ENCODE measurements at regions not wholly inside any gene's neighbourhood (a gene's known extent, or its start where the extent isn't known, plus 50 kb on each side); places are given as distances from the start of the nearest gene placed in this dataset.

DNA sequence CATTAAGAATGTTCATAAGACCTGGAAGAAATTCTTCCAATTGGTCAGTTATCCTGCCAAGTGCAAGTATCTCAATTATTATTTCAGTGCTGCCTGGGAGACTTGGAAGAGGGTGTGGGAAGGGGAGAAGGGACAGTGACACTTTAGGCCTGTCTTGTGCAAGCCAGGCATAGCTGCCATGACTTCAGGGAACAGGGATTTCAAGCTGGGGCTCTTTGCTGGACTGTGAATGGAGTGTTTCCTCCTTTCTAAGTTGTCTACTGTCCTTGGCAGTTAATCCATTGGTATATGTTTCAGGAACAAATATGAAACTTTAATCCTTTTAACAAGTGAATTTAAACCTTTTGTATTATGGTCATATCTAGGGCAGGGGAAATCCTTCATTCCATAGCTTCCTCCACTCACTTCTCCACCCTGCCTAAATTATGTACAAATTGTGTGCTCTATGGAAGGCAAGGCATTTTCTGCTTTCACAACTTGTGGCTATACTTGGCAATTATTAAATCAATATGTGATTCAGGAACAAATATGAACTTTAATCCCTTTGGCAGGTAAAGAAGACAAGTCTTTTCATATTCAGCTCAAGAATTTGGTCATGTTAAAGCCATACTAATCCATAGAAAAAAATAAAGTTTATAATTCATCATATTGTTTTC, 72.7 kb upstream of the IL33 start:
- TF ChIP-seq, protein P1, sequence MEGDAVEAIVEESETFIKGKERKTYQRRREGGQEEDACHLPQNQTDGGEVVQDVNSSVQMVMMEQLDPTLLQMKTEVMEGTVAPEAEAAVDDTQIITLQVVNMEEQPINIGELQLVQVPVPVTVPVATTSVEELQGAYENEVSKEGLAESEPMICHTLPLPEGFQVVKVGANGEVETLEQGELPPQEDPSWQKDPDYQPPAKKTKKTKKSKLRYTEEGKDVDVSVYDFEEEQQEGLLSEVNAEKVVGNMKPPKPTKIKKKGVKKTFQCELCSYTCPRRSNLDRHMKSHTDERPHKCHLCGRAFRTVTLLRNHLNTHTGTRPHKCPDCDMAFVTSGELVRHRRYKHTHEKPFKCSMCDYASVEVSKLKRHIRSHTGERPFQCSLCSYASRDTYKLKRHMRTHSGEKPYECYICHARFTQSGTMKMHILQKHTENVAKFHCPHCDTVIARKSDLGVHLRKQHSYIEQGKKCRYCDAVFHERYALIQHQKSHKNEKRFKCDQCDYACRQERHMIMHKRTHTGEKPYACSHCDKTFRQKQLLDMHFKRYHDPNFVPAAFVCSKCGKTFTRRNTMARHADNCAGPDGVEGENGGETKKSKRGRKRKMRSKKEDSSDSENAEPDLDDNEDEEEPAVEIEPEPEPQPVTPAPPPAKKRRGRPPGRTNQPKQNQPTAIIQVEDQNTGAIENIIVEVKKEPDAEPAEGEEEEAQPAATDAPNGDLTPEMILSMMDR (conservative IDR thresholded peaks at IDR 0.05; ENCODE audit: low read depth in 2 of 2), result no peak
- no peak for TF ChIP-seq POLR2AphosphoS5 (IDR thresholded peaks at IDR 0.05; ENCODE audit: low read depth)
- TF ChIP-seq ZNF331 (CRISPR knock-in tag; IDR thresholded peaks at IDR 0.05; ENCODE audit: low read depth), result no peak
- TF ChIP-seq, protein P2, sequence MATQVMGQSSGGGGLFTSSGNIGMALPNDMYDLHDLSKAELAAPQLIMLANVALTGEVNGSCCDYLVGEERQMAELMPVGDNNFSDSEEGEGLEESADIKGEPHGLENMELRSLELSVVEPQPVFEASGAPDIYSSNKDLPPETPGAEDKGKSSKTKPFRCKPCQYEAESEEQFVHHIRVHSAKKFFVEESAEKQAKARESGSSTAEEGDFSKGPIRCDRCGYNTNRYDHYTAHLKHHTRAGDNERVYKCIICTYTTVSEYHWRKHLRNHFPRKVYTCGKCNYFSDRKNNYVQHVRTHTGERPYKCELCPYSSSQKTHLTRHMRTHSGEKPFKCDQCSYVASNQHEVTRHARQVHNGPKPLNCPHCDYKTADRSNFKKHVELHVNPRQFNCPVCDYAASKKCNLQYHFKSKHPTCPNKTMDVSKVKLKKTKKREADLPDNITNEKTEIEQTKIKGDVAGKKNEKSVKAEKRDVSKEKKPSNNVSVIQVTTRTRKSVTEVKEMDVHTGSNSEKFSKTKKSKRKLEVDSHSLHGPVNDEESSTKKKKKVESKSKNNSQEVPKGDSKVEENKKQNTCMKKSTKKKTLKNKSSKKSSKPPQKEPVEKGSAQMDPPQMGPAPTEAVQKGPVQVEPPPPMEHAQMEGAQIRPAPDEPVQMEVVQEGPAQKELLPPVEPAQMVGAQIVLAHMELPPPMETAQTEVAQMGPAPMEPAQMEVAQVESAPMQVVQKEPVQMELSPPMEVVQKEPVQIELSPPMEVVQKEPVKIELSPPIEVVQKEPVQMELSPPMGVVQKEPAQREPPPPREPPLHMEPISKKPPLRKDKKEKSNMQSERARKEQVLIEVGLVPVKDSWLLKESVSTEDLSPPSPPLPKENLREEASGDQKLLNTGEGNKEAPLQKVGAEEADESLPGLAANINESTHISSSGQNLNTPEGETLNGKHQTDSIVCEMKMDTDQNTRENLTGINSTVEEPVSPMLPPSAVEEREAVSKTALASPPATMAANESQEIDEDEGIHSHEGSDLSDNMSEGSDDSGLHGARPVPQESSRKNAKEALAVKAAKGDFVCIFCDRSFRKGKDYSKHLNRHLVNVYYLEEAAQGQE (IDR thresholded peaks at IDR 0.05; ENCODE audit: unreplicated experiment), result no peak
- TF ChIP-seq CREB1 (CRISPR knock-in tag; IDR thresholded peaks at IDR 0.05; ENCODE audit: low read depth), result no peak
- no peak for TF ChIP-seq EZH2phosphoT487 (IDR thresholded peaks at IDR 0.05; ENCODE audit: unreplicated experiment)
- TF ChIP-seq EZH2 (IDR thresholded peaks at IDR 0.05; ENCODE audit: low read depth, unreplicated experiment), result no peak

Data from GM23338 (cell line).